ENCODE measurements at regions not wholly inside any gene's neighbourhood (a gene's known extent, or its start where the extent isn't known, plus 50 kb on each side); places are given as distances from the start of the nearest gene placed in this dataset.

- TF ChIP-seq TCF12 (IDR thresholded peaks at IDR 0.05; ENCODE audit: low read depth, low read length) (no peak), BACH1 (IDR thresholded peaks at IDR 0.05; ENCODE audit: low read length) (no peak), ZNF274 (IDR thresholded peaks at IDR 0.05; ENCODE audit: borderline replicate concordance, extremely low read depth, low read length) (no peak), POLR2A (IDR thresholded peaks at IDR 0.05; ENCODE audit: control extremely low read depth in 1 of 2, low read depth in 2 of 2, low read length in 2 of 2) (no peak), EGR1 (IDR thresholded peaks at IDR 0.05; ENCODE audit: borderline replicate concordance, low read depth, low read length) (no peak), CTCF (IDR thresholded peaks at IDR 0.05; ENCODE audit: control extremely low read depth in 1 of 3, insufficient read depth in 1 of 3, low read depth in 1 of 3, low read length in 3 of 3) (no peak)
Observed at GRCh38 chr3:116630494-116630893, 79.1 kb upstream of the TUSC7 start.

Data from H1 (cell line).